ENCODE measurements at regions not wholly inside any gene's neighbourhood (a gene's known extent, or its start where the extent isn't known, plus 50 kb on each side); places are given as distances from the start of the nearest gene placed in this dataset.

GRCh38 chr9:87156247-87156646 is 208.9 kb upstream of the GAS1 start:
- TF ChIP-seq CTCF (IDR thresholded peaks at IDR 0.05): no peak
- no peaks in the 10 kb centered on the region for H3K36me3 ChIP-seq
- H3K9me3 ChIP-seq: no peaks in the 10 kb centered on the region
- no peak for DNase-seq
- H3K27ac ChIP-seq: no peak overlapping the region
- intact Hi-C loops (cut with DNase I): no loop called here
- H3K4me3 ChIP-seq: no peak overlapping the region
- H3K9ac ChIP-seq (ENCODE audit: low read depth in 2 of 2, low read length in 2 of 2): no peak overlapping the region
- no peaks in the 10 kb centered on the region for H3K27me3 ChIP-seq
- no peaks in the 10 kb centered on the region for H3K4me1 ChIP-seq

- Histone ChIP-seq H3K4me1 (no peaks in the 10 kb centered on the region), H3K9me3 (no peaks in the 10 kb centered on the region), H3K9ac (ENCODE audit: low read depth in 2 of 2, low read length in 2 of 2) (no peak overlapping the region), H3K27ac (no peak overlapping the region), H3K36me3 (no peaks in the 10 kb centered on the region), H3K4me3 (no peak overlapping the region), H3K27me3 (no peaks in the 10 kb centered on the region)
- DNase-seq: no peak
- intact Hi-C loops (cut with DNase I): no loop called here
- no peak for TF ChIP-seq CTCF (IDR thresholded peaks at IDR 0.05)
Measured at GRCh38 chr9:87157366-87158031, 210.2 kb upstream of the GAS1 start.

GRCh38 chr9:87158765-87159164 is 211.5 kb upstream of the GAS1 start:
- no peak overlapping the region for H3K4me3 ChIP-seq
- no peaks in the 10 kb centered on the region for H3K36me3 ChIP-seq
- no peaks in the 10 kb centered on the region for H3K4me1 ChIP-seq
- H3K27ac ChIP-seq: no peak overlapping the region
- H3K27me3 ChIP-seq: no peaks in the 10 kb centered on the region
- no peaks in the 10 kb centered on the region for H3K9me3 ChIP-seq
- DNase-seq: no peak
- intact Hi-C loops (cut with DNase I): no loop called here
- no peak overlapping the region for H3K9ac ChIP-seq (ENCODE audit: low read depth in 2 of 2, low read length in 2 of 2)
- no peak for TF ChIP-seq CTCF (IDR thresholded peaks at IDR 0.05)

- Histone ChIP-seq H3K9me3 (no peaks in the 10 kb centered on the region), H3K4me3 (no peak overlapping the region), H3K4me1 (no peaks in the 10 kb centered on the region), H3K9ac (ENCODE audit: low read depth in 2 of 2, low read length in 2 of 2) (no peak overlapping the region), H3K36me3 (no peaks in the 10 kb centered on the region), H3K27me3 (no peaks in the 10 kb centered on the region), H3K27ac (no peak overlapping the region)
- TF ChIP-seq CTCF (IDR thresholded peaks at IDR 0.05): no peak
- no peak for DNase-seq
- intact Hi-C loops (cut with DNase I): no loop called here
Measured at GRCh38 chr9:87160148-87161102, 213.1 kb upstream of the GAS1 start.

GRCh38 chr9:87167161-87167560 is 219.9 kb upstream of the GAS1 start:
- no peak overlapping the region for H3K4me3 ChIP-seq
- no peak for DNase-seq
- H3K9me3 ChIP-seq: no peaks in the 10 kb centered on the region
- H3K4me1 ChIP-seq: no peaks in the 10 kb centered on the region
- H3K9ac ChIP-seq (ENCODE audit: low read depth in 2 of 2, low read length in 2 of 2): no peak overlapping the region
- intact Hi-C loops (cut with DNase I): no loop called here
- H3K27me3 ChIP-seq: no peaks in the 10 kb centered on the region
- no peak overlapping the region for H3K27ac ChIP-seq
- TF ChIP-seq CTCF (IDR thresholded peaks at IDR 0.05): no peak
- H3K36me3 ChIP-seq: no peaks in the 10 kb centered on the region
